ENCODE measurements at regions not wholly inside any gene's neighbourhood (a gene's known extent, or its start where the extent isn't known, plus 50 kb on each side); places are given as distances from the start of the nearest gene placed in this dataset.

DNA sequence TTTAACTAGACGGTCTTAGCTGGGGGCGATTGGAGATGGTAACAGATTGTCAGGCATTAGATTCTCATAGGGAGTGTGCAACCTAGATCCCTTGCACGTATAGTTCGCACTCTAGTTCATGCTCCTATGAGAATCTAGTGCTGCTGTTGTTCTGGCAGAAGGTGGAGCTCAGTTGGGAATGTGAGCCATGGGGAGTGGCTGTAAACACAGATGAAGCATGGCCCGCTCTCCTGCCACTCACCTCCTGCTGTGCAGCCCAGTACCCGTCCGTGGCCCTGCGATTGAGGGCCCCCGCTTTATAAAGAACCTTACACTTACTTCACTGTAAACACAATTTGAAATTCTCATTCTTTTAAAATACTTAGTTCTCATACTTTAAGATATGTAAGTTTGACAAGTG, 339.4 kb downstream of the CDH26 start:
- H3K9me3 Mint-ChIP-seq: peaks cover 6% of the 10 kb centered on the region
- no peak overlapping the region for H3K4me3 Mint-ChIP-seq
- DNase-seq: no peak
- no peak for TF ChIP-seq CTCF (IDR thresholded peaks at IDR 0.05)
- no peaks in the 10 kb centered on the region for H3K27me3 Mint-ChIP-seq
- no peak for ATAC-seq (ENCODE audit: low read depth)
- no peak overlapping the region for H3K27ac Mint-ChIP-seq
- ChIA-PET POLR2A (no interaction called here), CTCF (no interaction called here)
- H3K4me1 Mint-ChIP-seq: no peaks in the 10 kb centered on the region
- H3K36me3 Mint-ChIP-seq (ENCODE audit: low read depth): no peaks in the 10 kb centered on the region
- intact Hi-C loops (cut with micrococcal nuclease): no loop called here

GRCh38 chr20:60298647-60299046, 340.4 kb downstream of the CDH26 start:
- intact Hi-C loops (cut with micrococcal nuclease): no loop called here
- DNase-seq (no peak), ATAC-seq (ENCODE audit: low read depth) (no peak)
- Mint-ChIP-seq H3K36me3 (ENCODE audit: low read depth) (no peaks in the 10 kb centered on the region), H3K27me3 (no peaks in the 10 kb centered on the region), H3K4me1 (no peaks in the 10 kb centered on the region), H3K4me3 (no peak overlapping the region), H3K27ac (no peak overlapping the region), H3K9me3 (peaks cover 5% of the 10 kb centered on the region)
- POLR2A ChIA-PET: no interaction called here
- TF ChIP-seq CTCF (IDR thresholded peaks at IDR 0.05): no peak
- CTCF ChIA-PET: no interaction called here

DNA sequence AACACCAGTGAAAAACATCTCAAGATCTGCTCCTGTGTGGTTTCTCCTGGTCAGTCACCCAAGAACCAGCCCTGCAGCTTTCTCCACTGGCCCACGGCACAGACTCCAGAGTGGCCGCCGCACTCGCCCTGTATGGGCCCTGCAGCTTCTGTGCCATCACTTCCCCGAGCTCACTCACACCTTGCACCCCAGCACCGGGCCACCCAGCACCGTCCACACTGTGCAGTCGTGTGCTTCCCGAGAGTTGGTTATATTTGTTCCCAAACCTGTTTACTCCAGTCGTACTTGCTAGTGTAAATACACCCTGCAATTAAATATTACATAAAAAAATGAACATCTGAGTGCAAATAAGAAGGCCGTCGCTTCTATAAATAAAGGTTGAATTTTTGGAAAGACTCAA, 341.7 kb downstream of the CDH26 start:
- no peak for TF ChIP-seq CTCF (IDR thresholded peaks at IDR 0.05)
- no peaks in the 10 kb centered on the region for H3K9me3 Mint-ChIP-seq
- no peaks in the 10 kb centered on the region for H3K36me3 Mint-ChIP-seq (ENCODE audit: low read depth)
- H3K27me3 Mint-ChIP-seq: no peaks in the 10 kb centered on the region
- ChIA-PET POLR2A (no interaction called here), CTCF (no interaction called here)
- H3K4me3 Mint-ChIP-seq: no peak overlapping the region
- ATAC-seq (ENCODE audit: low read depth) (no peak), DNase-seq (no peak)
- no peaks in the 10 kb centered on the region for H3K4me1 Mint-ChIP-seq
- H3K27ac Mint-ChIP-seq: no peak overlapping the region
- intact Hi-C loops (cut with micrococcal nuclease): no loop called here

GRCh38 chr20:60300374-60300773, 342.2 kb downstream of the CDH26 start:
- no peak for DNase-seq
- TF ChIP-seq CTCF (IDR thresholded peaks at IDR 0.05): no peak
- no peak for ATAC-seq (ENCODE audit: low read depth)
- no peaks in the 10 kb centered on the region for H3K36me3 Mint-ChIP-seq (ENCODE audit: low read depth)
- no peaks in the 10 kb centered on the region for H3K4me1 Mint-ChIP-seq
- H3K9me3 Mint-ChIP-seq: no peaks in the 10 kb centered on the region
- no peaks in the 10 kb centered on the region for H3K27me3 Mint-ChIP-seq
- no peak overlapping the region for H3K4me3 Mint-ChIP-seq
- ChIA-PET CTCF (no interaction called here), POLR2A (no interaction called here)
- H3K27ac Mint-ChIP-seq: no peak overlapping the region
- intact Hi-C loops (cut with micrococcal nuclease): no loop called here

DNA sequence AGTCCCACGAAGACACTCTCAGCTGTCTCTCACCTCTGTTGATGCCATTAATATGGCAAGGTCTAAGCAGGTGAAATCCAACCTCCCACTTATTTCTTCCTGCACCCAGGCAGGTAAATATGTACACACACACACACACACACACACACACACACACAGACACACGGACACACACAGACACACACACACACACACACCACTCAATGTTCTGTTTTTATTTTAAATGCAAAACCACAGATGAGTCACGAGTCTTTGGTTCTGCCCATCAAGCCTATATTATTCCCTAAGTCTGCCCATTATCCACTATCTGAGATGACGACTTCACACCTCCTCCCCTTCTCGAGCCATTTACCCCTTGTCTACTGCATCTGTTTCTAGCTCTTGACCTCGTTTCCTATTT, 344.7 kb downstream of the CDH26 start:
- no peaks in the 10 kb centered on the region for H3K36me3 Mint-ChIP-seq (ENCODE audit: low read depth)
- no peak for DNase-seq
- intact Hi-C loops (cut with micrococcal nuclease): no loop called here
- ChIA-PET CTCF (no interaction called here), POLR2A (no interaction called here)
- no peak for ATAC-seq (ENCODE audit: low read depth)
- H3K27me3 Mint-ChIP-seq: no peaks in the 10 kb centered on the region
- H3K9me3 Mint-ChIP-seq: no peaks in the 10 kb centered on the region
- TF ChIP-seq CTCF (IDR thresholded peaks at IDR 0.05): no peak
- H3K4me1 Mint-ChIP-seq: no peaks in the 10 kb centered on the region
- no peak overlapping the region for H3K4me3 Mint-ChIP-seq
- no peak overlapping the region for H3K27ac Mint-ChIP-seq

All from activated B cell treated with CpG ODN at 0.5 μM for 24 hours (primary cell).